HG02884 (cell line): ENCODE measurements at regions not wholly inside any gene's neighbourhood (a gene's known extent, or its start where the extent isn't known, plus 50 kb on each side); places are given as distances from the start of the nearest gene placed in this dataset.

Experiments
- ATAC-seq: cut with Tn5 transposase; IDR thresholded peaks from one replicate; pipeline ENCODE4 v1.9.1; 2021; ENCODE audit warnings: mild to moderate bottlenecking, moderate library complexity; ENCODE audit not compliant: unreplicated experiment

- ATAC-seq: no peak
Observed at GRCh38 chr7:98040626-98041360, 50.8 kb upstream of the OCM2 start.

DNA sequence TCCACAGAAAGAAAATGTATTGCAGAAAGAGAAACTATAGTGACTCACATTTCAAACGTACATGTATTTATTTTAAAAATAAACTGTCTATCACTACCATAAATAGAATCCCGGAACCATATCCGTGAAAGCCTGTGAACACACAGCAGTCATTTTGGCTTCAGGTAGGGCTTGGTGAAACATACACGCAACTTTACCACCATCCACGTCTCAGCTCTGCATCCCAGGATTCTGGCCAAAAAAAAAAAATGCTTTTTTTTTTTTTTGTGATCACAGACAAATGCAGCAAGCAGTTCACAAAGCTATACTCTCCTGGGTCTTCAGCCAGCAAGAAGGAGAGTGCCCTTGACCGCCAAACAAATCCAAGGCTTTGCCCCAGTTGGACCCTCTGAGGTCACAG lies 56.8 kb upstream of the OCM2 start:
- no peak for ATAC-seq

- ATAC-seq: no peak
Observed at GRCh38 chr7:98049034-98049433, 57.6 kb upstream of the LMTK2 start.

DNA sequence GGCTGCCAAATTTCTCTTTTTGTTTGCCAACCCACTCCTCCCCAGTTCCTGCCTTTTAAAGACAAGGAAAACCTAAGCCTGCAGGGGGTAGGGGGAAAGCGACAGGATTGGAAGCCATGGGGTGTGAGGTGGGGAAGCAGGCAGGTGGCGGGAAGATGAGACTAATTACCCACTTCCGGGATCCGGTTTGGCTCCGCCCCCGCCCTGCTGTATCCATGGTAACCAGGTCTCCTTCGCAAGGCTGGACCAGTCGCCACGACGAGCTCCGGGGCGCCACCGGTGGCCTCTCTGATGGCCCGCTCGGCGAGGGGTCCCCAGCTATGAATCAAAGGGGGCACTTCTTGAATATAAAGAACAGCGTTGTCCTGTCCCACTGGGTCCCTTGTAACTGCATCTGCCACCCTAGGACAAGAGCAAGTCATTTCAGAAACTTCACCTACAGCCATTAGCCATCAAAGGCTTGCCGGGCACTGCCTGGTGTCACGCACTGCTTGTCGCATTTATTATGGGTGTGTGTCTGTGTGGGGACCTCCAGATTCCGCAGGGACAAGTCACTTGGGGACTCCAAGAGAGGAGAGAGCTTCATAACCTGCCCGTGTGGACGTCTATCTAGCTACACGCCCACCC lies 55.4 kb upstream of the LMTK2 start:
- peak; percentile 55 for ATAC-seq

DNA sequence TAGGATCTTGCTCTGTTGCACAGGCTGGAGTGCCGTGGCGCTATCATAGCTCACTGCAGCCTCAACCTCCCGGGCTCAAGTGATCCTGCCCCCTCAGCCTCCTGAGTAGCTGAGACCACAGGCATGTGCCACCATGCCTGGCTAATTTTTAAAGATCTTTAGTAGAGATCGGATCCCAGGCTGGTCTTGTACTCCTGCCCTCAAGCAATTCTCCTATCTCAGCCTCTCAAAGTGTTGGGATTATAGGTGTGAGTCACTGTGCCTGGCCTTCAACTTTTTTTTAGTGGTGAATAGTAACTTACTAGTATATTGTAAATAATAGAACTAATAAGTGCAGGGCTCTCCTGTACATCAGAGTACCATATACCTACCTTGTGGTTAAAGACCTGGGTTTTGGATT lies 52.1 kb upstream of the LMTK2 start:
- ATAC-seq: no peak

DNA sequence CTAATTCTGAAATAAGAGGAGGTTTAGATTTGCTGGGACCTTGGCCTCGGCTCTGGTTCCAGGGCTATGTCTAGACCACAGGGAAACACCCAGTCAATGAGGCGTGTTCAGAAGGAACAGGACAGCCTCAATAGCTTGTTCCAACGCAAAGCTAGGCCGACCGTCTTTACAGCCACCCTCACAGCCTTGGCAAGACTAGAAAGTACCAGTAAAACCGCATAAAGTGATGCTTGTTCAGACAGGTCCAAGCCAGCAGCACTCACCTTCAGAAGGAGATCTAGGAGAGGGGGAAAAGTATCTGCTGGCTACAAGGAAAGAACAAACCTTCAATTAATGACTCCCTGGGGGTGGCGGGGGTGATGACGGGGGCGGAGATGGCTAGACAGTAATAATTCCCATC lies 50.1 kb upstream of the LMTK2 start:
- ATAC-seq: no peak
